GM21528 (cell line): ENCODE measurements at regions not wholly inside any gene's neighbourhood (a gene's known extent, or its start where the extent isn't known, plus 50 kb on each side); places are given as distances from the start of the nearest gene placed in this dataset.
"Not testable (repeated sequence)": the region's sequence is repeated elsewhere in the genome, so short reads cannot be mapped to it uniquely, and the experiment has no call there.

Experiments used
- ATAC-seq: cut with Tn5 transposase; IDR thresholded peaks from one replicate; pipeline ENCODE4 v1.9.1; 2021; ENCODE audit warnings: mild to moderate bottlenecking, moderate library complexity; ENCODE audit not compliant: unreplicated experiment, low FRiP score

DNA sequence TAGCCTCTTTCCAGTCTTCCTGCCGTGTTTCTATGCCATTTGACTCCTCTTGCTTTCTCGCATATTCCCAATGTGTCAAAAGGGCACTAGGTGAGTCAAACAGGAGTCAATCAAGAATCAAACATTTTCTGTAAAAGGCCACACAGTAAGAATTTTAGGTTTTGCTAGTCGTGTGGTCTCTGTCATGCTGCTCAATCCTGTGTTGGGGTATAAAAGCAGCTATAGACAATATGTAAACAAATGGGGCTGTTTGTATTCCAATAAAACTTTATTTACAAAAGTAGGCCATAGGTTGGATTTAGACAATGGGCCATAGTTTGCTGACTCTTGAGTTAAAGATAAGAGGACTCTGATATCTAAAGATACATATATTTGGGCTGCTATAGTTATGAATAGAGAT lies 235.4 kb upstream of the BTBD3 start:
- ATAC-seq = no peak

- no peak for ATAC-seq
Measured at GRCh38 chr20:11686195-11686594, 231.5 kb upstream of the BTBD3 start.

GRCh38 chr20:11686820-11687543 lies 230.7 kb upstream of the BTBD3 start:
- ATAC-seq = no peak

- ATAC-seq = no peak
Measured at GRCh38 chr20:11687546-11688292, 230.0 kb upstream of the BTBD3 start.

DNA sequence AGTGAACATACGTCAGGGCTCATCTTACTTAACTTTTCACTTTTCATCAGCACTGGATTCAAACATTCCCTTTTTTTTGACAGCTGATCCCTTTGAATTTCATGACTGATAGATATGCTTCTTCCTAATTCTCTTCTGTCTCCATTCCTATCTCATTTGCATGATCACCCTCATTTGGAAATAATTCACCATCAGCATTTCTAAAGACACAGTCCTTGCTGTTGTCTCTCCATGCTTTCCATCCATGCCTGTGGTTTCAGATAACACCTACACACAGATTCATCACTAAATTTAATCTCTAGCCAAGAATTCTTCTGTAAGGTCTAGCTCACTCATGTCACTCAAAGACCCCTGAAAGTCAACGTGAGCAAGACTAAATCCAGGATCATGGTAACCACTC lies 228.4 kb upstream of the BTBD3 start:
- no peak for ATAC-seq

GRCh38 chr20:11691766-11692165 lies 225.9 kb upstream of the BTBD3 start:
- no peak for ATAC-seq

DNA sequence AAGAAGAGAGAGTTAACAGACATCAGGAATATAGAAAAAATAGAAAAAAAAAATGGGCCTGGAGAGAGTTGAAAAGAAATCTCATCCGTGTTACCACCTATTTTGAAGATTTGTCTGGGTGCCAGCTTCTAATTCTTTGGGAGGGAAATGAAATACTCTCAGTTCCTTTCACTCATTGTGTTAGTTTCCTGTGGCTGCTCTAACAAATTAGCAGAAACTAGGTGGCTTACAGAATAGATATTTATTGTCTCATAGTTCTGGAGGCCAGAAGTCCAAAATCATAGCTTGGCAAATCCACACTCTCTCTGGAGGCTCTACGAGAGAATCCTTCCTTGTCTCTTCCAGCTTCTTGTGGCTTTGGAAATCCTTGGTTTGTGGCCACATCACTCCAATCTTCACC lies 225.1 kb upstream of the BTBD3 start:
- no peak for ATAC-seq

- no peak for ATAC-seq
Measured at GRCh38 chr20:11694467-11694866, 223.2 kb upstream of the BTBD3 start.

DNA sequence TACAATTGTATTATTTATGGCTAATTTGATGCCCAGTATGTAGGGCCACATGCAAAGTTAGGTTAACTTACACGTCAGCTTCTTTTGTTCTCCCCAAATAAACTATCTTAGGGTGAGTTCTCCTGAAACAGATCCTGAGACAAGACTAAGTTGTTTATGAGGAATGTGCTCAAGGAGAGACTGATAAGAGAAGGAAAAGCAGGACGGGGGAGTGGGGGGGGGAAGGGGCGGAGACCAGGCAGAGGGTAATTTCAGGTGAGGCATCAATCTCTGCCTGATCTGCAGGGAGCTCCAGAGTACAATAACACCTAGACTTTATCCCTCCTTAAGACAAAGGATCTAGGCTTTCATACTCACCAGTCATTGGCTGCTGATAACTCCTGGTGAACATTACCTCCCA lies 220.6 kb upstream of the BTBD3 start:
- no peak for ATAC-seq

- ATAC-seq = no peak
Measured at GRCh38 chr20:11697646-11698045, 220.0 kb upstream of the BTBD3 start.

GRCh38 chr20:11698124-11698523 lies 219.6 kb upstream of the BTBD3 start:
- ATAC-seq = no peak

DNA sequence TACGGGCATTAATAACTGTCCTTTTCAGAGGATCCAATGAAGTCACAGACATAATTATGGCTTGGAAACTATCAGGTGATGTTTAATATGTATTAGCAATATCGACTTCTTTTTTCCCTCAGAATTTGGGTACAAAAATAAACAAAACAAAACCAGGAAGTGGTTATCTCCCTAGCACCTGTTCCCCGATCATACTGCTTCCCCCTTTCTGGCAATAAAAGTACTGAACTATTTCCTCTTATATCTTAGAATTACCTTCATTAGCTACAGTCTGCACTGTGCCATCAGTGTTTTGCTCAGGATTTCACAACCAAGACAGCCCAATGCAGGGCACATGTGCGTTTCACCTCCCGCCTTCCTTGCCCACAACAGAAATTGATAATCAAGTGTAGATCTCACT lies 216.9 kb upstream of the BTBD3 start:
- no peak for ATAC-seq

DNA sequence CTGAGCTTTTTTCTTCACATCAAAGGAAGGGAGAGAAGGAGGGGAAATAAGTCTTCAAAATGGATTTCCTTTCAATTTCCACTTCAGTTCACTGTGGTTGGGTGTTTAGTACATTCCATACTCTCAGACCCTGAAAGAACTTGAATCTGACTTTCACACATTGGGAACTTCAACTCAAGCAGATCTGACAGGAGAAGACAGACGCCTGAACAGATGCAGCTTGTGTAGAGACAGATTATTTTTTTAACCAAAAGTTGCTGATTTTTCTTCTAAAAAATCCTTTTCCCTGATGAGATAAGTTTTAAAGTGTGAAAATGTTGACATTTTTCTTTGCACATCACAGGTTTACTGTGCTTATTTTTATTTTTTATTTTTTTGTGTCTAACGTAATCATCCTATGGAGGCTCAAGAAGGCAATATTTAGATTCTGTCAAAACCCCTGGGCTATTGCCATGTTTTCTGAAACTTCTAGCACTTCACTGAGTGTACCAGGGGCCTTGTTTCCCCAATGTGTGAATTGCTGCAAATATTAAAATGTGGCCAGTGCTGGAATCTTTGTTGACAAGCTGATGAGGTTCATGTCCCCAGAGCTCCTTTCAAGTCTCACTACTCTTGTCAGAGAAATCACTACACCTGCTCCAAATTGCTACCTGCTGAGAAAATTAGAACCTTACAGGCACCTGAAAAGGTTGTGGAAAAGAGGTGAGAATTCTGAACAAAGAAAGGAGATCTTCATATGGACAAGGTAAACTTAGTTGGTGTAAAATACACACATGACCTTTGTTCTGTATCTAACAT lies 214.8 kb upstream of the BTBD3 start:
- ATAC-seq = no peak

DNA sequence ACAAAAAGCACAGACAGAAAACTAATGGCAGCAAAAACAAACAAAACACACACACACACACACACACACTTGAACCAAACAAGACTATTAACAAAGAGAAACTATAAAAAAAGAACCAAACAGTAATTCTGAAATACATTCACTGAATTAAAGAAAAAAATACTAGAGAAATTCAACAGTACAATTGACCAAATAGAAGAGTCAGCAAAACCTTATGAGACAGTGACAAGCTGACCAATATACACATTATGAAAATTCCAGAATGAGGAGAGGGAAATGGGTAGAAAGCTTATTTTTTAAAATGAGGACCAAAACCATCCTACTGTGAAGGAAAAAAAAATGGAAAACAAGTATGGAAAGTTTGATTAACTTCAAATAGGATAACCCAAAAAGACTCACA lies 212.2 kb upstream of the BTBD3 start:
- no peak for ATAC-seq

DNA sequence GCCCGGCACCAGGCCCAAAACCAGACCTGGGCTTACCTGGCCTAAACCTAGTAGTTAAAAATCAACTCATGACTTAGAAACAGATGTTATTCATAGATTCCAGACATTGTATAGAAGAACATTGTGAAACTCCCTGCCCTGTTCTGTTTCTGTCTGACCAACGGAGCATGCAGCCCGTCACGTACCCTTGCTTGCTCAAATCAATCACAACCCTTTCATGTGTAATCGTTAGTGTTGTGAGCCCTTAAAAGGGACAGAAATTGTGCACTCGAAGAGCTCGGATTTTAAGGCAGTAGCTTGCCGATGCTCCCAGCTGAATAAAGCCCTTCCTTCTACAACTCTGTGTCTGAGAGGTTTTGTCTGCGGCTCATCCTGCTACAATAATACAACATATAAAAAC lies 209.5 kb upstream of the BTBD3 start:
- ATAC-seq = not testable (repeated sequence)

DNA sequence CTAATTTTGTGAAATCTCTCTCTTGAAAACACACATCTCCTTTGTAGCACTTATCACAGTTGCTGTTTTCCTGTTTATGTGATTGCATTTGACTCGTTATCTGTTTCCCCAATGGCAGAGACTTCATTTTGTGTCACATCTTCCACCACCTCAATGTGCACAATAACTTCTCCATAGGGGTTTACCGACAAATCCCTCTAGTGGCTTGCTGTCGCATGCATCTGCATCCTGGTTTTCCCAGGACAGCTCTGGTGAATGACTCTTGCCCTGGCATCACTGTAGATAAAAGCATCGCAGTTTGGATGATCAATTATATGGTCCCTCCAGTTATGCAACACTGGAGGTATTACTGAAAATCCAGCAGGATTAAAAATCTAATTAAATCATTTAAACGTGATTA lies 206.5 kb upstream of the BTBD3 start:
- no peak for ATAC-seq

DNA sequence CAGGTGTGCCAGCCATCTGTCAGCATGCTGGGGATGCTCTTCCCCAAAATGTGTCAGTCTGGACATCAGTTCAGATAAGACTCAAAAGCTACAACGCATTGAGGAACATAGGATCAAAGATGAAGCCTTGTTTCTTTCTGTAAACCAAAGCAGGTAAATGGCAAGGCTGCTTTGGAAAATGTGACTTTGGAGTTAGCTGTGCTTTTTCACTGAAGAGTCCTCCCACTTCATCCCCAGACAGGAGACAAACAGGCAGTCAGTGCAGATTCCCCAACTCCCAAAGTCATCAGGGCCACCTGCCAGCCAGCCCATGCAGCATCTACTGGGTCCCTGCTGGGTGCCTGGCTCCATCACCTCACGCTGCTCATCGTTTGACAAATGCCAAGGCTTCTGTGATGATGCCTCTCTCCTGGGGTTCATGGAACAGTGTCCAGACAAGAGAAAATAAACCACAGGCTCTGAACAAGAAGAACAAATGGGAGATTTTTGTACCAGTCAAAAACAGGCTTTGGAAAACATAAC lies 205.0 kb upstream of the BTBD3 start:
- no peak for ATAC-seq

DNA sequence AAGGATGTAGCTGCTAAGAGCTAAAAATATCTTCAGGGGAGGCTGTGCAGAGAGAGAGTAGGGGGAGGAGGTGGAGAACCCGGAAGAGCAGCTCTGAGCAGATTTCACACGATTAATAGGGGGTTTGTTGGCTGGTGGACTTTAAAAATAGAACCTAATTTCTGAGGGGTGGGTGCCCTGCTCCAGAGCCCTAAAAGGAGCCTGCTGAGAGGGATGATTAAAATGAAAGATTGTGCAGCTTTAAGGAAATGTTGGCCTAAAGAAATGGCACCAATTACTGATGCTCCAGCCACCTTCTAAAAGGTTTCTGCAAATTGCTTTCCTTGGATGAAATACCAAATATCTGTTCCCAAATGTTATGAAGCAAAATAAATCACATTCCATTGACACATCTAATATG lies 202.8 kb upstream of the BTBD3 start:
- no peak for ATAC-seq

GRCh38 chr20:11716239-11716944 lies 201.3 kb upstream of the BTBD3 start:
- no peak for ATAC-seq

DNA sequence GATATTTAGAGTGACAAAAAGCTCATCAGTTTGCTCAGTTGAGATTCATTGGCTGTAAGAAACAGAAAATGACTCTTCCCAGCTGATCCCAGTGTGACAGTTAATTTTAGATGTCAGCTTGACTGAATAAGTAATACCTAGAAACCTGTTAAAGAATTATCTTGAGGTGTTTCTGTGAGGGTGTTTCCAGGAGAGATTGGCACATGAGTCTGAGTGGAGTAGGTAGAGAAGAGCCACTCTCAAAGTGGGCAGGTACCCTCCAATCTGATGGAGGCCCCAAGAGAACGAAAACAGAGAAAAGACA lies 200.8 kb upstream of the BTBD3 start:
- no peak for ATAC-seq

DNA sequence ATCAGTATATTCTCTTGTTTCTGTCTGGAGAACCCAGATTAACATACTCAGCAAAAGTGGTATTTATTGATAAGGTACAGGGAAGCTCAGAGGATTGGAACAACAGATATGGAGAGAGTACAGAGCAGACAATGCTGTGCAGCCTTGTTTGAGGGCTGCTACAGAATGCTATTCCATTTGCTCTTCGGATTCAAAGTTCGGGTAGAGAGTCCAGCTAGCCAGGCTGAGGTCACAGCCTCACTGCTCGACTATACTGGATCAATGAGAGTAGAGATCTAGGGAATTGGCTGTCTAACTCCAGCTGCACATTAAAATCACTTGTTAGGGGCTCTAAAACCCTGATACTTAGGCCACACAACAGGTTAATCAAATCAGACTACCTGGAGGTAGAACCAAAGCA lies 200.1 kb upstream of the BTBD3 start:
- ATAC-seq = no peak
